SK-N-SH (cell line): ENCODE measurements at regions not wholly inside any gene's neighbourhood (a gene's known extent, or its start where the extent isn't known, plus 50 kb on each side); places are given as distances from the start of the nearest gene placed in this dataset.

Experiments
- CTCF ChIA-PET: fragments of 300-600, 350-600 bp; formaldehyde crosslinking; extraction: SDS; loops from one replicate; lab custom pipeline; 2021; lab: Yijun Ruan, JAX
- POLR2A ChIA-PET: fragments of 350-600 bp; sonication (Branson Sonifier 250); formaldehyde crosslinking; extraction: SDS; loops from one replicate; lab custom pipeline; 2020; ENCODE audit warnings: antibody characterized with exemption, inconsistent platforms; lab: Yijun Ruan, JAX
- DNase-seq: peaks from one replicate; pipeline ENCODE4 v3.0.0; 2012
- H2AFZ ChIP-seq: fragments of 200-600 bp; sonication (generic); 2 replicates; pipeline ENCODE4 v1.8.1; 2016; ENCODE audit warnings: antibody characterized with exemption, mild to moderate bottlenecking, low read depth
- H3F3A ChIP-seq: fragments of 200-600 bp; sonication (generic); replicated peaks from 2 replicates; pipeline ENCODE3; 2016; ENCODE audit warnings: antibody characterized with exemption, mild to moderate bottlenecking; ENCODE audit not compliant: insufficient read depth
- H3K27ac ChIP-seq, 2 experiments: fragments of 200-500 bp in 1 of 2; fragments of 200-600 bp in 1 of 2; sonication (Bioruptor generic) in 1 of 2; sonication (generic), shearing (Covaris generic) in 1 of 2; 2 replicates each; pipeline versions ENCODE4 v1.5.1 to v1.6.1; 2014 to 2016; ENCODE audit warnings: low read depth in 2 of 2, inconsistent platforms in 1 of 2, low read length in 1 of 2, mild to moderate bottlenecking in 1 of 2, mixed read lengths in 1 of 2
- H3K27me3 ChIP-seq: fragments of 200-600 bp; sonication (generic), shearing (Covaris generic); 2 replicates; pipeline ENCODE4 v1.6.1; 2016; ENCODE audit warnings: mixed run types; ENCODE audit not compliant: insufficient read depth
- H3K36me3 ChIP-seq, 2 experiments: fragments of 200-500 bp in 1 of 2; fragments of 200-600 bp in 1 of 2; sonication (Bioruptor generic) in 1 of 2; sonication (generic) in 1 of 2; replicated peaks in 1 of 2; 2 replicates each; pipeline versions ENCODE3 to v1.5.1; 2014 to 2016; ENCODE audit warnings: low read length in 1 of 2, mild to moderate bottlenecking in 1 of 2; ENCODE audit not compliant: insufficient read depth in 2 of 2, control insufficient read depth in 1 of 2
- H3K4me1 ChIP-seq, 2 experiments: fragments of 200-500 bp in 1 of 2; fragments of 200-600 bp in 1 of 2; sonication (Bioruptor generic) in 1 of 2; sonication (generic), shearing (Covaris generic) in 1 of 2; 2 replicates each; pipeline versions ENCODE4 v1.5.1 to v1.6.1; 2014 to 2016; ENCODE audit warnings: low read depth in 1 of 2, low read length in 1 of 2, mixed run types in 1 of 2; ENCODE audit not compliant: insufficient read depth in 2 of 2, control insufficient read depth in 1 of 2
- H3K4me2 ChIP-seq: fragments of 200-600 bp; sonication (generic), shearing (Covaris generic); 2 replicates; pipeline ENCODE4 v1.6.1; 2017; ENCODE audit warnings: mixed run types
- H3K4me3 ChIP-seq, 2 experiments: fragments of 200-500 bp in 1 of 2; fragments of 200-600 bp in 1 of 2; sonication (Bioruptor generic) in 1 of 2; sonication (generic), shearing (Covaris generic) in 1 of 2; 2 replicates each; pipeline versions ENCODE4 v1.5.1 to v1.8.1; 2014 to 2016; ENCODE audit warnings: low read depth in 2 of 2, inconsistent platforms in 1 of 2, low read length in 1 of 2, mild to moderate bottlenecking in 1 of 2, mixed read lengths in 1 of 2, moderate library complexity in 1 of 2
- H3K79me2 ChIP-seq: fragments of 200-600 bp; sonication (generic); 2 replicates; pipeline ENCODE4 v1.8.1; 2017; ENCODE audit warnings: mild to moderate bottlenecking; ENCODE audit not compliant: insufficient read depth
- H3K9ac ChIP-seq: fragments of 200-600 bp; sonication (generic); 2 replicates; pipeline ENCODE4 v1.6.1; 2017; ENCODE audit warnings: mixed run types
- H3K9me2 ChIP-seq: fragments of 200-600 bp; sonication (generic); 2 replicates; pipeline ENCODE4 v1.6.1; 2017; ENCODE audit warnings: mixed run types
- H3K9me3 ChIP-seq: fragments of 200-600 bp; sonication (generic); 2 replicates; pipeline ENCODE4 v1.6.1; 2017; ENCODE audit warnings: mixed run types, mild to moderate bottlenecking, moderate library complexity
- H4K20me1 ChIP-seq: fragments of 200-600 bp; sonication (generic); 2 replicates; pipeline ENCODE4 v1.6.1; 2017; ENCODE audit warnings: mild to moderate bottlenecking, mixed run types; ENCODE audit not compliant: insufficient read depth
- CHD2 ChIP-seq: fragments of 150-350 bp; IDR thresholded peaks from 2 replicates; pipeline ENCODE4 v1.6.1; 2018; ENCODE audit warnings: low read length; ENCODE audit not compliant: partially characterized antibody
- EP300 ChIP-seq, 2 experiments: IDR thresholded peaks; 2 replicates each; pipeline versions ENCODE4 v1.4.0 to v1.6.1; 2012; ENCODE audit warnings: borderline replicate concordance in 1 of 2, low read depth in 1 of 2, low read length in 1 of 2
- FOXJ3 ChIP-seq: sonication (generic); formaldehyde crosslinking; IDR thresholded peaks from 2 replicates; pipeline ENCODE4 v1.5.1; 2020; ENCODE audit warnings: mild to moderate bottlenecking, missing genetic modification reagents
- FOXM1 ChIP-seq: IDR thresholded peaks from 2 replicates; pipeline ENCODE4 v1.4.0; 2012; ENCODE audit warnings: low read depth, mild to moderate bottlenecking
- JUND ChIP-seq: IDR thresholded peaks from 2 replicates; pipeline ENCODE4 v1.4.0; 2012
- RCOR1 ChIP-seq: fragments of 150-350 bp; IDR thresholded peaks from 2 replicates; pipeline ENCODE4 v1.6.1; 2017; ENCODE audit warnings: antibody characterized with exemption, low read length
- SMC3 ChIP-seq: IDR thresholded peaks from 2 replicates; pipeline ENCODE4 v1.6.1; 2012; ENCODE audit warnings: low read depth, low read length, improper control_type of control experiment
- TAF1 ChIP-seq: IDR thresholded peaks from 2 replicates; pipeline ENCODE4 v1.6.1; 2012; ENCODE audit warnings: low read depth, mild to moderate bottlenecking, low read length, moderate library complexity, borderline replicate concordance
- TCF12 ChIP-seq: IDR thresholded peaks from 2 replicates; pipeline ENCODE4 v1.4.0; 2012
- YY1 ChIP-seq: IDR thresholded peaks from 2 replicates; pipeline ENCODE4 v1.4.0; 2012; ENCODE audit warnings: low read depth, mild to moderate bottlenecking
- WGBS: methylation state at CpG from one replicate; pipeline ENCODE4 v1.1.6; 2017; ENCODE audit warnings: low lambda C conversion rate; 5-methylcytosine and 5-hydroxymethylcytosine counted together
- TF ChIP-seq, protein P1 (sequence below): IDR thresholded peaks from 2 replicates; pipeline ENCODE4 v1.4.0; 2012; ENCODE audit warnings: low read depth, borderline replicate concordance
- TF ChIP-seq, protein P2 (sequence below): IDR thresholded peaks from 2 replicates; pipeline ENCODE4 v1.4.0; 2012; ENCODE audit warnings: low read depth, borderline replicate concordance
- TF ChIP-seq, protein P3 (sequence below): fragments of 200-600 bp; sonication (generic); IDR thresholded peaks from 2 replicates; pipeline ENCODE4 v1.6.1; 2017; ENCODE audit warnings: antibody characterized with exemption, mild to moderate bottlenecking, moderate library complexity

GRCh38 chr5:165723931-165724330 lies 2218.5 kb downstream of the MAT2B start (continued):
- TF ChIP-seq, protein P1, sequence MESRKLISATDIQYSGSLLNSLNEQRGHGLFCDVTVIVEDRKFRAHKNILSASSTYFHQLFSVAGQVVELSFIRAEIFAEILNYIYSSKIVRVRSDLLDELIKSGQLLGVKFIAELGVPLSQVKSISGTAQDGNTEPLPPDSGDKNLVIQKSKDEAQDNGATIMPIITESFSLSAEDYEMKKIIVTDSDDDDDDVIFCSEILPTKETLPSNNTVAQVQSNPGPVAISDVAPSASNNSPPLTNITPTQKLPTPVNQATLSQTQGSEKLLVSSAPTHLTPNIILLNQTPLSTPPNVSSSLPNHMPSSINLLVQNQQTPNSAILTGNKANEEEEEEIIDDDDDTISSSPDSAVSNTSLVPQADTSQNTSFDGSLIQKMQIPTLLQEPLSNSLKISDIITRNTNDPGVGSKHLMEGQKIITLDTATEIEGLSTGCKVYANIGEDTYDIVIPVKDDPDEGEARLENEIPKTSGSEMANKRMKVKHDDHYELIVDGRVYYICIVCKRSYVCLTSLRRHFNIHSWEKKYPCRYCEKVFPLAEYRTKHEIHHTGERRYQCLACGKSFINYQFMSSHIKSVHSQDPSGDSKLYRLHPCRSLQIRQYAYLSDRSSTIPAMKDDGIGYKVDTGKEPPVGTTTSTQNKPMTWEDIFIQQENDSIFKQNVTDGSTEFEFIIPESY: no peak
- TF ChIP-seq TAF1 (no peak), YY1 (no peak), RCOR1 (no peak), FOXJ3 (CRISPR knock-in tag) (no peak), SMC3 (no peak), JUND (no peak)
- TF ChIP-seq, protein P2, sequence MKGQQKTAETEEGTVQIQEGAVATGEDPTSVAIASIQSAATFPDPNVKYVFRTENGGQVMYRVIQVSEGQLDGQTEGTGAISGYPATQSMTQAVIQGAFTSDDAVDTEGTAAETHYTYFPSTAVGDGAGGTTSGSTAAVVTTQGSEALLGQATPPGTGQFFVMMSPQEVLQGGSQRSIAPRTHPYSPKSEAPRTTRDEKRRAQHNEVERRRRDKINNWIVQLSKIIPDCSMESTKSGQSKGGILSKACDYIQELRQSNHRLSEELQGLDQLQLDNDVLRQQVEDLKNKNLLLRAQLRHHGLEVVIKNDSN: no peak
- TF ChIP-seq, protein P3, sequence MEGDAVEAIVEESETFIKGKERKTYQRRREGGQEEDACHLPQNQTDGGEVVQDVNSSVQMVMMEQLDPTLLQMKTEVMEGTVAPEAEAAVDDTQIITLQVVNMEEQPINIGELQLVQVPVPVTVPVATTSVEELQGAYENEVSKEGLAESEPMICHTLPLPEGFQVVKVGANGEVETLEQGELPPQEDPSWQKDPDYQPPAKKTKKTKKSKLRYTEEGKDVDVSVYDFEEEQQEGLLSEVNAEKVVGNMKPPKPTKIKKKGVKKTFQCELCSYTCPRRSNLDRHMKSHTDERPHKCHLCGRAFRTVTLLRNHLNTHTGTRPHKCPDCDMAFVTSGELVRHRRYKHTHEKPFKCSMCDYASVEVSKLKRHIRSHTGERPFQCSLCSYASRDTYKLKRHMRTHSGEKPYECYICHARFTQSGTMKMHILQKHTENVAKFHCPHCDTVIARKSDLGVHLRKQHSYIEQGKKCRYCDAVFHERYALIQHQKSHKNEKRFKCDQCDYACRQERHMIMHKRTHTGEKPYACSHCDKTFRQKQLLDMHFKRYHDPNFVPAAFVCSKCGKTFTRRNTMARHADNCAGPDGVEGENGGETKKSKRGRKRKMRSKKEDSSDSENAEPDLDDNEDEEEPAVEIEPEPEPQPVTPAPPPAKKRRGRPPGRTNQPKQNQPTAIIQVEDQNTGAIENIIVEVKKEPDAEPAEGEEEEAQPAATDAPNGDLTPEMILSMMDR: no peak

GRCh38 chr5:165728425-165728824 lies 2223.0 kb downstream of the MAT2B start:
- Histone ChIP-seq H3K9me2 (0 out of 2 replicates have a peak, but pooled peaks cover 2% of the 10 kb centered on the region), H3K27me3 (no peaks in the 10 kb centered on the region), H3K9ac (no peak overlapping the region), H2AFZ (no peak overlapping the region), H3K9me3 (no peaks in the 10 kb centered on the region), H3K27ac (no peak overlapping the region), H3F3A (no peaks in the 10 kb centered on the region), H3K4me1 (no peaks in the 10 kb centered on the region; a peak in 1 of 4 replicates), H3K4me3 (no peak overlapping the region), H4K20me1 (no peaks in the 10 kb centered on the region), H3K4me2 (no peak overlapping the region), H3K36me3 (no peaks in the 10 kb centered on the region), H3K79me2 (no peaks in the 10 kb centered on the region)
- POLR2A ChIA-PET: no interaction called here
- DNase-seq: no peak
- CTCF ChIA-PET: no interaction called here
- 22% methylated on average over 2 of the region's 2 CpGs for WGBS
- no peak for TF ChIP-seq FOXM1
- 0 out of 4 replicates have a peak, but pooled peaks of 1 of the 2 experiments have one; percentile 10 for TF ChIP-seq EP300 (IDR thresholded peaks at IDR 0.05; ENCODE audit: borderline replicate concordance in 1 of 2, low read depth in 1 of 2, low read length in 1 of 2)

DNA sequence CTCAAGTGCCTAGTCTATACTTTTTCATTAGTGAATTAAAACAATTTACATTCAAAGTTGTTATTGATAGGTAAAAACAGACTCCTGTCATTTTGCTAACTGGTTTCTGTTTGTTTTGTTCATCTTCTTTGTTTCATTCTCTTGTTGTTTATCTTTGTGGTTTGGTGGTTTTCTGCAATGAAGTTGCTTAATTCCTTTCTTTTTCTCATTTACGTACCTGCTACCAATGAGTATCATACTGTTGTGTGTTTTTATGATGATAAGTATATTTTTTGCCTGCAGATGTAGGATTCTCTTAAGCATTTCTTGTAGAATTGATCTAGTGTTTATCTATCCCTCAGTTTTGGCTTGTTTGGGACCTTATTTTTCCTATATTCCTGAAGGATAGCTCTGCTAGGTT lies 2230.0 kb downstream of the MAT2B start:
- Histone ChIP-seq H3K4me3 (no peak overlapping the region), H3K27me3 (no peaks in the 10 kb centered on the region), H3K4me2 (no peak overlapping the region), H2AFZ (no peak overlapping the region), H3F3A (no peaks in the 10 kb centered on the region), H4K20me1 (no peaks in the 10 kb centered on the region), H3K36me3 (no peaks in the 10 kb centered on the region), H3K9me3 (peaks cover 9% of the 10 kb centered on the region), H3K9ac (no peak overlapping the region), H3K9me2 (0 out of 2 replicates have a peak, but pooled peaks cover 2% of the 10 kb centered on the region), H3K79me2 (no peaks in the 10 kb centered on the region), H3K4me1 (no peaks in the 10 kb centered on the region), H3K27ac (no peak overlapping the region)
- CTCF ChIA-PET: no interaction called here
- TF ChIP-seq, protein P2: no peak
- TF ChIP-seq CHD2: no peak
- TF ChIP-seq TCF12: no peak
- TF ChIP-seq, protein P1: no peak
- no peak for DNase-seq
- POLR2A ChIA-PET: no interaction called here
- WGBS: 17% methylated on average over 1 of the region's 1 CpG
